DND-41 (cell line): ENCODE measurements at regions not wholly inside any gene's neighbourhood (a gene's known extent, or its start where the extent isn't known, plus 50 kb on each side); places are given as distances from the start of the nearest gene placed in this dataset.

ENCODE experiments used
- ATAC-seq: fragments of 200-7000 bp; cut with Tn5 transposase; 3 replicates; pipeline ENCODE4 v1.9.1; 2021; ENCODE audit warnings: low read depth; ENCODE audit not compliant: insufficient read depth
- DNase-seq: peaks from one replicate; pipeline ENCODE4 v3.0.0-alpha.2; 2020
- H2AFZ ChIP-seq: 2 replicates; pipeline ENCODE4 v1.6.0; 2012; ENCODE audit warnings: low read depth, low read length
- H3K27ac ChIP-seq: 2 replicates; pipeline ENCODE4 v1.5.1; 2012; ENCODE audit warnings: low read length, inconsistent platforms
- H3K27me3 ChIP-seq: fragments of 200-600 bp; sonication (generic); 2 replicates; pipeline ENCODE4 v1.6.0; 2012; ENCODE audit warnings: low read length, mild to moderate bottlenecking, inconsistent platforms; ENCODE audit not compliant: insufficient read depth, poor library complexity
- H3K36me3 ChIP-seq: 2 replicates; pipeline ENCODE4 v1.5.1; 2012; ENCODE audit warnings: low read length, inconsistent platforms; ENCODE audit not compliant: insufficient read depth
- H3K4me1 ChIP-seq: 2 replicates; pipeline ENCODE4 v1.5.1; 2012; ENCODE audit warnings: mild to moderate bottlenecking, low read length; ENCODE audit not compliant: insufficient read depth
- H3K4me2 ChIP-seq: 2 replicates; pipeline ENCODE4 v1.6.0; 2012; ENCODE audit warnings: mild to moderate bottlenecking, moderate library complexity, low read length, inconsistent platforms; ENCODE audit not compliant: insufficient read depth
- H3K4me3 ChIP-seq, 2 experiments: fragments of 200-600 bp in 1 of 2; shearing (Covaris generic) in 1 of 2; 2 replicates each; pipeline ENCODE4 v1.5.1; 2012 to 2016; ENCODE audit warnings: inconsistent platforms in 2 of 2, low read length in 2 of 2, mild to moderate bottlenecking in 2 of 2, low read depth in 1 of 2, moderate library complexity in 1 of 2
- H3K79me2 ChIP-seq: 2 replicates; pipeline ENCODE4 v1.6.0; 2012; ENCODE audit warnings: low read length, inconsistent platforms; ENCODE audit not compliant: insufficient read depth
- H3K9ac ChIP-seq: 2 replicates; pipeline ENCODE4 v1.6.0; 2012; ENCODE audit warnings: low read depth, mild to moderate bottlenecking, inconsistent platforms, low read length, moderate library complexity
- H3K9me3 ChIP-seq: 2 replicates; pipeline ENCODE4 v1.5.1; 2012; ENCODE audit warnings: low read length, moderate library complexity, mild to moderate bottlenecking, inconsistent platforms; ENCODE audit not compliant: insufficient read depth, severe bottlenecking
- H4K20me1 ChIP-seq: 2 replicates; pipeline ENCODE4 v1.6.0; 2012; ENCODE audit warnings: low read length; ENCODE audit not compliant: insufficient read depth
- EZH2 ChIP-seq: IDR thresholded peaks from 3 replicates; pipeline ENCODE4 v1.6.1; 2012; ENCODE audit warnings: borderline replicate concordance, low read depth, mild to moderate bottlenecking, moderate library complexity, low read length, inconsistent platforms; ENCODE audit not compliant: severe bottlenecking
- TF ChIP-seq, protein P1 (sequence below): IDR thresholded peaks from 2 replicates; pipeline ENCODE4 v1.5.1; 2012; ENCODE audit warnings: borderline replicate concordance, low read length, moderate library complexity, mild to moderate bottlenecking; ENCODE audit not compliant: poor library complexity, severe bottlenecking; ENCODE audit errors: extremely low read depth

- Histone ChIP-seq H3K4me1 (no peaks in the 10 kb centered on the region), H3K9me3 (no peaks in the 10 kb centered on the region), H3K4me2 (no peak overlapping the region), H3K27ac (no peak overlapping the region), H3K36me3 (no peaks in the 10 kb centered on the region), H3K4me3 (no peak overlapping the region), H3K9ac (no peak overlapping the region), H3K79me2 (no peaks in the 10 kb centered on the region), H4K20me1 (no peaks in the 10 kb centered on the region), H2AFZ (no peak overlapping the region), H3K27me3 (no peaks in the 10 kb centered on the region)
- no peak for ATAC-seq
- no peak for DNase-seq
- TF ChIP-seq EZH2, result no peak
- TF ChIP-seq, protein P1, sequence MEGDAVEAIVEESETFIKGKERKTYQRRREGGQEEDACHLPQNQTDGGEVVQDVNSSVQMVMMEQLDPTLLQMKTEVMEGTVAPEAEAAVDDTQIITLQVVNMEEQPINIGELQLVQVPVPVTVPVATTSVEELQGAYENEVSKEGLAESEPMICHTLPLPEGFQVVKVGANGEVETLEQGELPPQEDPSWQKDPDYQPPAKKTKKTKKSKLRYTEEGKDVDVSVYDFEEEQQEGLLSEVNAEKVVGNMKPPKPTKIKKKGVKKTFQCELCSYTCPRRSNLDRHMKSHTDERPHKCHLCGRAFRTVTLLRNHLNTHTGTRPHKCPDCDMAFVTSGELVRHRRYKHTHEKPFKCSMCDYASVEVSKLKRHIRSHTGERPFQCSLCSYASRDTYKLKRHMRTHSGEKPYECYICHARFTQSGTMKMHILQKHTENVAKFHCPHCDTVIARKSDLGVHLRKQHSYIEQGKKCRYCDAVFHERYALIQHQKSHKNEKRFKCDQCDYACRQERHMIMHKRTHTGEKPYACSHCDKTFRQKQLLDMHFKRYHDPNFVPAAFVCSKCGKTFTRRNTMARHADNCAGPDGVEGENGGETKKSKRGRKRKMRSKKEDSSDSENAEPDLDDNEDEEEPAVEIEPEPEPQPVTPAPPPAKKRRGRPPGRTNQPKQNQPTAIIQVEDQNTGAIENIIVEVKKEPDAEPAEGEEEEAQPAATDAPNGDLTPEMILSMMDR, result no peak
Measured at GRCh38 chr6:126440923-126441322, 101.0 kb downstream of the CENPW start.

- no peak overlapping the region for H3K4me2 ChIP-seq
- H3K27me3 ChIP-seq, result no peaks in the 10 kb centered on the region
- no peak overlapping the region for H2AFZ ChIP-seq
- no peak for TF ChIP-seq EZH2
- TF ChIP-seq, protein P1, result no peak
- H3K9ac ChIP-seq, result no peak overlapping the region
- no peaks in the 10 kb centered on the region for H3K36me3 ChIP-seq
- H3K27ac ChIP-seq, result no peak overlapping the region
- DNase-seq (no peak), ATAC-seq (no peak)
- H3K9me3 ChIP-seq, result no peaks in the 10 kb centered on the region
- no peaks in the 10 kb centered on the region for H3K79me2 ChIP-seq
- H4K20me1 ChIP-seq, result no peaks in the 10 kb centered on the region
- H3K4me1 ChIP-seq, result no peaks in the 10 kb centered on the region
- no peak overlapping the region for H3K4me3 ChIP-seq
Measured at GRCh38 chr6:126444659-126445273, 104.9 kb downstream of the CENPW start.

- Histone ChIP-seq H3K4me2 (no peak overlapping the region), H3K9ac (no peak overlapping the region), H3K4me1 (no peaks in the 10 kb centered on the region), H3K36me3 (no peaks in the 10 kb centered on the region), H3K4me3 (no peak overlapping the region), H3K79me2 (no peaks in the 10 kb centered on the region), H3K9me3 (no peaks in the 10 kb centered on the region), H4K20me1 (no peaks in the 10 kb centered on the region), H2AFZ (no peak overlapping the region), H3K27ac (no peak overlapping the region), H3K27me3 (no peaks in the 10 kb centered on the region)
- TF ChIP-seq, protein P1, result no peak
- TF ChIP-seq EZH2, result no peak
- ATAC-seq (no peak), DNase-seq (no peak)
Measured at GRCh38 chr6:126446248-126446647, 106.3 kb downstream of the CENPW start.

DNA sequence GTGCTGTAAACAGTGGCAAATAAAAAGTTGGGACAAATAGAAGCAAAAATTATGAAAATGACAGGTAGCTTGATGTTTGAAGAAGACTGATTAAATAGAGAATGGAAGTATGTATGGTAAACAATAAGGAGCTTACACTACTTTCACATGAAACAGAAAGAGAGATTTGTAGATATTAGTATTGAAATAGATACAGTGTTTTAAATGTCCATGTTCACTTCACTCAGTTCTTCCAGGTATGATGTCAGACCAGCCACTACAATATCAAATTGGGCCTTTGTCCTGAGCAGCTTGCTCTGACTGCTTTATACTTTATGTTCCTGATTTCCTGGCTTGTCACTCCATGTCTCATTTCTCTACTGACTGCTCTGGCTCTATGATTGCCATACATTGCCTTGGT, 107.5 kb downstream of the CENPW start:
- no peaks in the 10 kb centered on the region for H3K4me1 ChIP-seq
- H4K20me1 ChIP-seq, result no peaks in the 10 kb centered on the region
- no peak overlapping the region for H3K27ac ChIP-seq
- no peaks in the 10 kb centered on the region for H3K36me3 ChIP-seq
- no peak overlapping the region for H2AFZ ChIP-seq
- H3K4me2 ChIP-seq, result no peak overlapping the region
- no peak for ATAC-seq
- DNase-seq, result no peak
- TF ChIP-seq, protein P1, result no peak
- TF ChIP-seq EZH2, result no peak
- H3K79me2 ChIP-seq, result no peaks in the 10 kb centered on the region
- no peak overlapping the region for H3K4me3 ChIP-seq
- no peaks in the 10 kb centered on the region for H3K27me3 ChIP-seq
- H3K9me3 ChIP-seq, result no peaks in the 10 kb centered on the region
- H3K9ac ChIP-seq, result no peak overlapping the region
